IMR-90 (cell line): ENCODE measurements at regions not wholly inside any gene's neighbourhood (a gene's known extent, or its start where the extent isn't known, plus 50 kb on each side); places are given as distances from the start of the nearest gene placed in this dataset.

ENCODE experiments used
- ATAC-seq: fragments of 200-7000 bp; cut with Tn5 transposase; 2 replicates; pipeline ENCODE4 v1.9.1; 2020; ENCODE audit warnings: low read depth, mild to moderate bottlenecking, moderate library complexity
- BruUV-seq: library from RNA; stranded (reverse); fragments of 400-500 nt; replicated peaks from 2 replicates; lab custom pipeline; 2021; lab: Mats Ljungman, UMichigan
- CTCF ChIA-PET: fragments of 300-600 bp; formaldehyde crosslinking; extraction: SDS; loops from one replicate; lab custom pipeline; 2021; ENCODE audit warnings: antibody characterized with exemption; lab: Yijun Ruan, JAX
- POLR2A ChIA-PET: fragments of 300-600 bp; sonication (Branson Sonifier 250); formaldehyde crosslinking; loops from one replicate; lab custom pipeline; 2022; ENCODE audit warnings: antibody characterized with exemption; ENCODE audit not compliant: unreplicated experiment; lab: Charles Lee
- DNase-seq: peaks from one replicate; pipeline ENCODE4 v3.0.0; 2013
- H2AFZ ChIP-seq: replicated peaks from 2 replicates; pipeline ENCODE3; 2013; ENCODE audit warnings: low read length, mild to moderate bottlenecking; ENCODE audit not compliant: poor library complexity
- H2AK5ac ChIP-seq: 2 replicates; pipeline ENCODE4 v1.6.1; 2013; ENCODE audit warnings: low read depth, low read length, inconsistent platforms
- H2AK9ac ChIP-seq: replicated peaks from 2 replicates; pipeline ENCODE3; 2013; ENCODE audit warnings: mild to moderate bottlenecking, low read depth, low read length, moderate library complexity; ENCODE audit not compliant: poor library complexity
- H2BK120ac ChIP-seq: 2 replicates; pipeline ENCODE4 v1.6.1; 2013; ENCODE audit warnings: low read depth, low read length, inconsistent platforms
- H2BK15ac ChIP-seq: 3 replicates; pipeline ENCODE4 v1.6.1; 2013; ENCODE audit warnings: low read depth, low read length, inconsistent platforms
- H2BK20ac ChIP-seq: 2 replicates; pipeline ENCODE4 v1.6.1; 2013; ENCODE audit warnings: low read depth, mild to moderate bottlenecking, inconsistent platforms, low read length, moderate library complexity
- H2BK5ac ChIP-seq: 2 replicates; pipeline ENCODE4 v1.6.1; 2013; ENCODE audit warnings: mild to moderate bottlenecking, low read depth, low read length, inconsistent platforms; ENCODE audit not compliant: poor library complexity, severe bottlenecking
- H3K14ac ChIP-seq: replicated peaks from 2 replicates; pipeline ENCODE4 v1.6.1; 2013; ENCODE audit warnings: low read depth, low read length, inconsistent platforms
- H3K18ac ChIP-seq: 2 replicates; pipeline ENCODE4 v1.6.1; 2013; ENCODE audit warnings: low read depth, low read length, control low read depth
- H3K23ac ChIP-seq: 2 replicates; pipeline ENCODE4 v1.6.1; 2013; ENCODE audit warnings: low read depth, low read length, inconsistent platforms
- H3K27ac ChIP-seq: 2 replicates; pipeline ENCODE4 v1.5.1; 2013; ENCODE audit warnings: mild to moderate bottlenecking, control low read depth, low read length; ENCODE audit not compliant: insufficient read depth
- H3K27me3 ChIP-seq: 2 replicates; pipeline ENCODE4 v1.6.1; 2013; ENCODE audit warnings: low read length; ENCODE audit not compliant: control insufficient read depth, insufficient read depth
- H3K36me3 ChIP-seq: 2 replicates; pipeline ENCODE4 v1.6.1; 2013; ENCODE audit warnings: low read length, mixed read lengths; ENCODE audit not compliant: control insufficient read depth, insufficient read depth
- H3K4ac ChIP-seq: 2 replicates; pipeline ENCODE4 v1.6.1; 2013; ENCODE audit warnings: low read depth, low read length, inconsistent platforms
- H3K4me1 ChIP-seq: 2 replicates; pipeline ENCODE4 v1.6.1; 2013; ENCODE audit warnings: low read length, mixed read lengths; ENCODE audit not compliant: control insufficient read depth, insufficient read depth
- H3K4me2 ChIP-seq: 2 replicates; pipeline ENCODE4 v1.6.1; 2013; ENCODE audit warnings: low read depth, mild to moderate bottlenecking, control low read depth, low read length, moderate library complexity
- H3K4me3 ChIP-seq: 2 replicates; pipeline ENCODE4 v1.5.1; 2013; ENCODE audit warnings: low read depth, mild to moderate bottlenecking, control low read depth, low read length, moderate library complexity; ENCODE audit not compliant: insufficient read depth
- H3K56ac ChIP-seq: 2 replicates; pipeline ENCODE4 v1.6.1; 2013; ENCODE audit warnings: low read length, inconsistent platforms; ENCODE audit not compliant: insufficient read depth; ENCODE audit errors: extremely low read depth
- H3K79me1 ChIP-seq, 2 experiments: 2 replicates each; pipeline ENCODE4 v1.6.1; 2013; ENCODE audit warnings: low read length in 2 of 2, inconsistent platforms in 1 of 2, low read depth in 1 of 2
- H3K9ac ChIP-seq: 2 replicates; pipeline ENCODE4 v1.6.1; 2013; ENCODE audit warnings: low read depth, low read length, control low read depth
- H3K9me1 ChIP-seq: 2 replicates; pipeline ENCODE4 v1.6.1; 2013; ENCODE audit warnings: low read length, inconsistent platforms; ENCODE audit not compliant: insufficient read depth
- H3K9me3 ChIP-seq: 2 replicates; pipeline ENCODE4 v1.6.1; 2013; ENCODE audit warnings: low read length; ENCODE audit not compliant: control insufficient read depth, insufficient read depth
- H4K20me1 ChIP-seq: 2 replicates; pipeline ENCODE4 v1.6.1; 2013; ENCODE audit warnings: low read length, inconsistent platforms; ENCODE audit not compliant: insufficient read depth
- H4K5ac ChIP-seq: 2 replicates; pipeline ENCODE4 v1.6.1; 2013; ENCODE audit warnings: mild to moderate bottlenecking, low read depth, low read length, control low read depth
- H4K8ac ChIP-seq, 2 experiments: 2 replicates each; pipeline ENCODE4 v1.6.1; 2013; ENCODE audit warnings: low read depth in 2 of 2, low read length in 2 of 2, control low read depth in 1 of 2, inconsistent platforms in 1 of 2
- H4K91ac ChIP-seq: 2 replicates; pipeline ENCODE4 v1.6.1; 2013; ENCODE audit warnings: low read depth, low read length, inconsistent platforms; ENCODE audit not compliant: insufficient read depth
- BHLHE40 ChIP-seq: fragments of 150-350 bp; IDR thresholded peaks from 2 replicates; pipeline ENCODE4 v1.6.1; 2016; ENCODE audit warnings: mild to moderate bottlenecking, low read depth, low read length
- FOS ChIP-seq: fragments of 150-350 bp; IDR thresholded peaks from 2 replicates; pipeline ENCODE4 v1.6.1; 2016; ENCODE audit warnings: low read depth, low read length
- MXI1 ChIP-seq: IDR thresholded peaks from 2 replicates; pipeline ENCODE4 v1.6.1; 2012; ENCODE audit warnings: low read depth, mild to moderate bottlenecking, low read length, moderate library complexity, borderline replicate concordance
- RAD21 ChIP-seq: IDR thresholded peaks from 2 replicates; pipeline ENCODE4 v1.6.1; 2012; ENCODE audit warnings: low read length, improper control_type of control experiment
- USF2 ChIP-seq: fragments of 150-350 bp; IDR thresholded peaks from 2 replicates; pipeline ENCODE4 v1.6.1; 2017; ENCODE audit warnings: mild to moderate bottlenecking, antibody characterized with exemption, low read length, low read depth
- WGBS, 2 experiments: methylation state at CpG; one replicate each; pipeline versions ENCODE4 v1.1.5 to v1.1.7; 2013; ENCODE audit warnings: missing lambda C conversion rate in 2 of 2; ENCODE audit not compliant: insufficient read length in 1 of 2; ENCODE audit errors: extremely low coverage in 2 of 2; 5-methylcytosine and 5-hydroxymethylcytosine counted together
- dilution Hi-C: fragments of 300-500 bp; cut with HindIII; formaldehyde crosslinking; loops from one replicate; pipeline ENCODE4 v1.14.3; 2018; ENCODE audit warnings: low sequenced_read_pairs; ENCODE audit not compliant: unreplicated experiment
- in situ Hi-C: fragments of 300-500 bp; cut with MboI; formaldehyde crosslinking; loops from 3 replicates; pipeline ENCODE4 v1.14.3; 2019; ENCODE audit warnings: low sequenced_read_pairs, inconsistent platforms, mixed read lengths
- intact Hi-C: fragments of 100-400 bp; cut with micrococcal nuclease; formaldehyde crosslinking; loops from 2 replicates; pipeline ENCODE4 v1.10.0; 2022

GRCh38 chr1:95572962-95573361 lies 339.0 kb downstream of the RWDD3 start:
- no peaks in the 10 kb centered on the region for H3K27me3 ChIP-seq
- no peak overlapping the region for H3K9ac ChIP-seq
- no peaks in the 10 kb centered on the region for H3K4me1 ChIP-seq
- dilution Hi-C loops, result no loop called here
- in situ Hi-C loops, result no loop called here
- no peak overlapping the region for H4K5ac ChIP-seq
- ChIA-PET POLR2A (no interaction called here), CTCF (no interaction called here)
- H3K18ac ChIP-seq, result no peak overlapping the region
- no peak overlapping the region for H2BK15ac ChIP-seq
- H3K56ac ChIP-seq, result no peak overlapping the region
- no peak overlapping the region for H4K91ac ChIP-seq
- no peaks in the 10 kb centered on the region for H3K36me3 ChIP-seq
- no peak for ATAC-seq
- H3K9me1 ChIP-seq, result no peaks in the 10 kb centered on the region
- intact Hi-C loops, result no loop called here
- no CpG with 5 or more reads among the region's 3 CpGs for WGBS, 2 experiments
- no peak for TF ChIP-seq RAD21
- no peak for TF ChIP-seq USF2
- no peak for TF ChIP-seq BHLHE40
- TF ChIP-seq MXI1, result no peak
- no peak for TF ChIP-seq FOS
- H3K4me2 ChIP-seq, result no peak overlapping the region
- H3K23ac ChIP-seq, result no peak overlapping the region
- H2BK20ac ChIP-seq, result no peak overlapping the region
- BruUV-seq, result no TSS peak
- H2AK9ac ChIP-seq, result no peak overlapping the region
- no peak for DNase-seq
- H2BK120ac ChIP-seq, result no peak overlapping the region
- no peaks in the 10 kb centered on the region for H4K20me1 ChIP-seq
- no peak overlapping the region for H2BK5ac ChIP-seq
- no peak overlapping the region for H3K27ac ChIP-seq
- H4K8ac ChIP-seq, result no peak overlapping the region
- H3K4me3 ChIP-seq, result no peak overlapping the region
- no peaks in the 10 kb centered on the region for H3K79me1 ChIP-seq
- no peak overlapping the region for H3K14ac ChIP-seq
- no peak overlapping the region for H3K4ac ChIP-seq
- no peaks in the 10 kb centered on the region for H3K9me3 ChIP-seq
- no peak overlapping the region for H2AFZ ChIP-seq
- H2AK5ac ChIP-seq, result no peak overlapping the region
